ENCODE measurements at regions not wholly inside any gene's neighbourhood (a gene's known extent, or its start where the extent isn't known, plus 50 kb on each side); places are given as distances from the start of the nearest gene placed in this dataset.

GRCh38 chr10:62647375-62648092 lies 157.0 kb upstream of the ADO start:
- no peak for TF ChIP-seq CTCF (IDR thresholded peaks at IDR 0.05; ENCODE audit: low read length)
- no peak for TF ChIP-seq EZH2 (IDR thresholded peaks at IDR 0.05; ENCODE audit: borderline replicate concordance, low read length)

Data from OCI-LY1 (cell line).